ENCODE measurements at regions not wholly inside any gene's neighbourhood (a gene's known extent, or its start where the extent isn't known, plus 50 kb on each side); places are given as distances from the start of the nearest gene placed in this dataset.

DNA sequence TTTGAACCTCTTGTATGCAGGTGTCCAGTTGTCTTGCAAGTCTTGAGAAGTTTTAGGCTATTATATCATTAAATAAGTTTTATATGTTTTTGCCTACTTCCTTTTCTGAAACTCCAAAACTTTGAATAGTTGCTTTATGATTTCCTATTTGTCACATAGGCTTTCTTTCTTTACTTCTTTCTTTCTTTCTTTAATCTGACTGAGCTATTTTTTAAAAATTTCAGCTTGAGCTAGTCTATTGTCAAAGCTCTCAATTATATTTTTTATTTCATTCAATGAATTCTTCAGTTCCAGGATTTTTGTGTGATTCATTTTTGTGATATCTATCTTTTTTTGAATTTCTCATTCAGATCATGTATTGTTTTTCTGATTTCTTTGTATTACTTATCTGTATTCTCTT, 102.1 kb upstream of the TMEM178A start:
- ChIA-PET CTCF (no interaction called here), POLR2A (ENCODE audit: low non-redundant PET) (no interaction called here)
- TF ChIP-seq CTCF (conservative IDR thresholded peaks at IDR 0.05; ENCODE audit: low read depth): no peak
- H3K27ac ChIP-seq: no peak overlapping the region
- DNase-seq (ENCODE audit: low spot score): no peak

GRCh38 chr2:39567507-39567906, 98.2 kb upstream of the TMEM178A start:
- CTCF ChIA-PET: no interaction called here
- POLR2A ChIA-PET (ENCODE audit: low non-redundant PET): no interaction called here

DNA sequence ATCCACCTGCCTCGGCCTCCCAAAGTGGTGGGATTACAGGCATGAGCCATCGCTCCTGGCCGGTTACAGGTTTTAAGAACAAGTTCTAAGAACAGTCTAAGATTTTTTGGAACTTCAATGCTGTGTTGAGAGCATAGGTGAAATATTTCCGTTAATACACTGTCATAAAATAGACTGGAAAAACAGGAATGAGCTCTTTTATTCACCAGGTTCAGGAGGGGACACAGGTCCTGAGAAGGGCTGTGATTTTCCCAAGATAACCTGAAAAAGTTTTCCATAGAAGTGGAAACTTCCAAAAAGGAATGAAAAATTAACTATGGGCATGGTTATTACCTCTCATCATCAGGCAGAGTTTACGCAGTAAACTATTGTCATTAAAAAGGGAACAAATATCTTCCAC, 97.6 kb upstream of the TMEM178A start:
- TF ChIP-seq CTCF (conservative IDR thresholded peaks at IDR 0.05; ENCODE audit: low read depth): no peak
- ChIA-PET POLR2A (ENCODE audit: low non-redundant PET) (no interaction called here), CTCF (no interaction called here)
- peak; percentile 57 for DNase-seq (ENCODE audit: low spot score)
- H3K27ac ChIP-seq: no peak overlapping the region

More at GRCh38 chr2:39567507-39567906, 98.2 kb upstream of the TMEM178A start:
- TF ChIP-seq CTCF (conservative IDR thresholded peaks at IDR 0.05; ENCODE audit: low read depth): no peak
- DNase-seq (ENCODE audit: low spot score): no peak
- H3K27ac ChIP-seq: no peak overlapping the region

DNA sequence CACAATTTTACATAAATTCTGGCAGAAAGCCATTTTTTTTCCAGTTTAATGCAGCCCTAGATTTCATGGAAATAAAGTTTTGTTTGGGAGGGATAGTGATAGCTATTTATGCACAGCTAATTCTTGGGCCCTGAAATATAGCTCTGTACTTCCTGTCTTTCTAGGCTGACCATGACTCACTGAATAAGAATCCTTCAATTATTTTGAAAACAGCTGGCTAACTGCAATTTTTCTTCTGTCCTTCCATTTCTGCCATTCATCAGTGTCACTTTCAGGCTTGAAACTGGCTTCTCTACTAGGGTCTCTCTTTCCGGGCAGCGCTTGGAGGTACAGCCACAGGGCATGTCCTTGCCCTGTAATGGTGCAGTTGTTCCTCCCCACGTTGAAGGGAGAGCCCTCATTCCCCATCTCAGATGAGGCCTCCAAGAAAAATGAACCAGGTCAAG, 97.1 kb upstream of the TMEM178A start:
- no peak for TF ChIP-seq CTCF (conservative IDR thresholded peaks at IDR 0.05; ENCODE audit: low read depth)
- ChIA-PET CTCF (interaction anchor here (0.5 kb wide), 1 partner anchor 25 kb away, joined by 3 read pairs; no protein-coding TSS in a partner anchor), POLR2A (ENCODE audit: low non-redundant PET) (no interaction called here)
- DNase-seq (ENCODE audit: low spot score): peak; percentile 77
- peak overlapping the region; percentile 71 for H3K27ac ChIP-seq

DNA sequence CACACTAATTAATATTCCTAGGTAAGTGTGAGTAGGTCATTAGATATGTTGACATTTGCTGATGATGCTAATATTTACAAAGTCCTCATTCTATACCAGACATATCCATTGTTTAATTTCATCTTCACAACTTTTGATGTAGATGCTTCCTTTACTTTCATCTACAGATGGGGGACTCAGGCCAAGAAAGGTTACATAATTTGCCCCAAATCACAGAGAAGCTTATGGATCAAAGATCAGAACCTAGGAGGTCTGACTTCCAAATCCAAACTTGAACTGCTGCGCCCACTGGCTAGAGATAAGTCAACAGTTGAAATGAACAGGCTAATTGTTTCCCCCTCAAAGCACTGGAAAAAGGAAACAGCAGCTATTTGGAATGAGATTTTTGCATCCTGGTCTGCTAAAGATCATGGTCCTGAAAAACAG, 95.6 kb upstream of the TMEM178A start:
- no peak for TF ChIP-seq CTCF (conservative IDR thresholded peaks at IDR 0.05; ENCODE audit: low read depth)
- ChIA-PET CTCF (no interaction called here), POLR2A (ENCODE audit: low non-redundant PET) (no interaction called here)
- DNase-seq (ENCODE audit: low spot score): no peak
- H3K27ac ChIP-seq: no peak overlapping the region

GRCh38 chr2:39570614-39571013, 95.1 kb upstream of the TMEM178A start:
- no peak for TF ChIP-seq CTCF (conservative IDR thresholded peaks at IDR 0.05; ENCODE audit: low read depth)
- H3K27ac ChIP-seq: no peak overlapping the region
- ChIA-PET CTCF (interaction anchor here (0.6 kb wide), 1 partner anchor 148 kb away, joined by 6 read pairs; no protein-coding TSS in a partner anchor), POLR2A (ENCODE audit: low non-redundant PET) (no interaction called here)
- no peak for DNase-seq (ENCODE audit: low spot score)

All from RWPE1 (cell line).